HG02678 (cell line): ENCODE measurements at regions not wholly inside any gene's neighbourhood (a gene's known extent, or its start where the extent isn't known, plus 50 kb on each side); places are given as distances from the start of the nearest gene placed in this dataset.

ENCODE experiments used
- ATAC-seq: cut with Tn5 transposase; IDR thresholded peaks from one replicate; pipeline ENCODE4 v1.9.1; 2021; ENCODE audit warnings: mild to moderate bottlenecking, moderate library complexity; ENCODE audit not compliant: unreplicated experiment

- ATAC-seq = no peak
Measured at GRCh38 chr5:165906871-165907270, 2384.6 kb upstream of the WWC1 start.

GRCh38 chr5:165913059-165913458 is 2378.4 kb upstream of the WWC1 start:
- ATAC-seq = no peak

GRCh38 chr5:165914456-165914855 is 2377.0 kb upstream of the WWC1 start:
- ATAC-seq = no peak

DNA sequence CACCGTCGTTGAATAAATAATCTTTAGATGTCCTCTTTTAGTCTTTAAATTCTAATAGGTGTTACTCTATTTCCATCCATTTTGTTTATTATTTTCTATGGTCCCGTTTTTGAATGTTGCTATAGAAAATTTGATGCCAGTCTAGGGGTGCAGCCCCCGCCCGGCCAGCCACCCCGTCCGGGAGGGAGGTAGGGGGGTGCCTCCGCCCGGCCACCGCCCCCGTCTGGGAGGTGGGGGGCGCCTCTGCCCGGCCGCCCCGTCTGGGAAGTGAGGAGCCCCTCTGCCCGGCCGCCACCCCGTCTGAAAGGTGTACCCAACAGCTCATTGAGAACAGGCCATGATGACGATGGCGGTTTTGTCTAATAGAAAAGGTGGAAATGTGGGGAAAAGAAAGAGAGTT is 2372.2 kb upstream of the WWC1 start:
- ATAC-seq = no peak

- ATAC-seq = no peak
Measured at GRCh38 chr5:165920655-165921054, 2370.8 kb upstream of the WWC1 start.

- ATAC-seq = no peak
Measured at GRCh38 chr5:165928971-165929370, 2362.5 kb upstream of the WWC1 start.

DNA sequence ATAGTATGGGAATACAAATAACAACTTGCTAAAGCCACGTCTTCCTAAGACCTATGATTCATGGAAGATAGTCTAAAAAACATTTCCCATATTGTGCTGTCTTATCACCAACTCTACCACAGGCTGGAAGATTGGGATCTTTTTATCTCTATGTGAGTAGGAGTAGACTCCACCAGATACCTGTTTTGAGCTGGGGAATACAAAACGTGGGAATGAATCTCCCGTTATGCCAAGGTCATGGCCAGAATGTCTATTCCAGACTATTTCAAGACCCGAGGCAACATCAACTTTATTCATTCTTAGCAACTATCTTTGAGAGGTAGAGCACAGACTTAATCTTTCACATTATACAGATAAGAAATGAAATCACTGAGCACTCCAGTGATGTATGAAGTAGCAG is 2350.9 kb upstream of the WWC1 start:
- no peak for ATAC-seq

- ATAC-seq = no peak
Measured at GRCh38 chr5:165956854-165957253, 2334.6 kb upstream of the WWC1 start.

DNA sequence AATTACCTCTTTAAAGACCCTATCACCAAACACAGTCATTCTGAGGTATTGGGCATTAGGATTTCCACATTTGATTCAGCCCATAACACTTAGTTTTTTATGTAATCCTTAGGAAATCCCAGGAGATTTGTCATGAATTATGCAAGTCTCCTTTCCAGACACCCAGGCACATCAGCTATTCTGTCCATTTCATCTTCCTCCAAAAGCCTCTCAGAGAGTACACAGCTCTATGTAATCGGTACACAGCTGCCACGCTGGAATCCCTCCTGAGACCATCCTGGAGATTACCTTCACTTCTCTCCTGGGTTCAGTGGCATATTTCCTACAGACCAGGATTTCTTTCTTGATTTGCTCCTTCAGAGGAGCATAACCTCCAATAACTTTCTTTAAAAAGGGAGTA is 2309.8 kb upstream of the WWC1 start:
- no peak for ATAC-seq

DNA sequence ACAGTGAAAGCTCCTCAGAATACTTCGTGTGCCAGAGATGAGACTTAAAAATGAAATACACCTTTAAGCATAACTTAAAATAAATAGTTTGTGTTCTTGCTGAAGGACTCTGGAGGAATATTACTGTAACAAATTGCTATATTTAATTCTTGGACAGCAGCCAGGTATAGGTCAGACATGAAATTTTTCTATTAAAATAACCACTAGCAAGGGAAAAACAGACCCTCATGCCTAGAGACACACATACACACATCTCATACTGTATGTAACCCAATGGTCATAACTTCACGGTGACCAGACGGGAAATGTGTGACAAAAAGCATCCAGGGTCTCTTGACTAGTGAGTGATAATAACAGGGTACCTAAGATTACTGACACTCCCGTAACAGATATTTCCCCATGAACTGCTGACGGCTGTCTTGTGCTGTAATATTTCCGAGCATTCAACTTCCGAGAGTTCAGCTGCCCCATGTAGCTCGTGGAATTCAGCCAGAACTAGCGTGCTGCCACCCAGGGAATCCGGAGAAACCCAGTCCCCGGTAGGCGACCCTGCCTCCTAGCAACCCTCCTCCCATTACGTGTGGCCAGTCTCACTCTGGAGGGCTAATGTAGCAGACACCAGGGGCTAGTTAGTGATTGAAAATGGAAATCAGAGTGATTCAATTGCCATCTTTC is 2295.1 kb upstream of the WWC1 start:
- ATAC-seq = no peak

DNA sequence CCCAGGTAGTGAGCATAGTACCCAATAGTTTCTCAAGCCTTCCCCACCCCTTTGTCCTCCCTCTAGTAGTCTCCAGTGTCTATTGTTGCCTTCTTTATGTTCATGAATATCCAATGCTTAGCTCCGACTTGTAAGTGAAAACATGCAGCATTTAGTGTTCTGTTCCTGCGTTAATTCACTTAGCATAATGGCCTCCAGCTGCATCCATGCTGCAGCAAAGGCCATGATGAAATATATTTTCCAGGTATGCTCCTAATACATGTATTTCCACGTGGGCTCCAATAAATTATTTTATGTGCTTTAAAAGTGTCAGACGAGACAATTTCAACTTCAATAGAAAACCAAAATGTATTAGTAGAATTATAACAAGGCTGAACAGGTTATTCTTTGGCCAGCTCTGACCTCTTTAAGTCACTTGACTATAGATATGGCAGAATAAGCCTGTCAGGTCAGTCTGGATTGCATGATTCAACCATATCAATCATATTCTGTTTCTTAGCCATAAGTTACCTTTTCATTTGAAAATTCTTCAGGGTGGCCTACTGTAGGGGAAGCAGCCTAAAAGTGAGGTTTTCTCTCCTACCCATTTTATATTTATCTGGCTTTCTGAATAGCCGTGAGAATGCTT is 2291.6 kb upstream of the WWC1 start:
- no peak for ATAC-seq

DNA sequence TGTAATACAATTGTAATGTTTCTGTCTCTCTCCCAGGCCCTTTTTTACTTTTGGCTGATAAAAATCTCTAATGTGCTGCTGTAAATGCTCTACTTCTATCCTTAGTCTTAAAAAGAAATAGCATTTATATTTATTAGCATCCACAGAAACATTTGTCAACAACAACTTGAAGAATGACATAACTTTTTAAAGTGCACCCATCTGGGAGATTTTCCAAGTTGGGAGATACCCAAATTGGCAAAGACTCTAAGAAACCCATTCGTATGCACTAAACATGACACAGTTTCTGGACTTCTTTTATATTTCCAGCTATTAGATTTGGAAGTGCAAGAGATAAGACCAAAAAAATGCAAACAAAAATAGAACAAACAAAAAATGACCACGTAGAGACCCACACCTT is 2287.4 kb upstream of the WWC1 start:
- no peak for ATAC-seq

- no peak for ATAC-seq
Measured at GRCh38 chr5:166013415-166013814, 2278.0 kb upstream of the WWC1 start.

- ATAC-seq = no peak
Measured at GRCh38 chr5:166014256-166014655, 2277.2 kb upstream of the WWC1 start.

DNA sequence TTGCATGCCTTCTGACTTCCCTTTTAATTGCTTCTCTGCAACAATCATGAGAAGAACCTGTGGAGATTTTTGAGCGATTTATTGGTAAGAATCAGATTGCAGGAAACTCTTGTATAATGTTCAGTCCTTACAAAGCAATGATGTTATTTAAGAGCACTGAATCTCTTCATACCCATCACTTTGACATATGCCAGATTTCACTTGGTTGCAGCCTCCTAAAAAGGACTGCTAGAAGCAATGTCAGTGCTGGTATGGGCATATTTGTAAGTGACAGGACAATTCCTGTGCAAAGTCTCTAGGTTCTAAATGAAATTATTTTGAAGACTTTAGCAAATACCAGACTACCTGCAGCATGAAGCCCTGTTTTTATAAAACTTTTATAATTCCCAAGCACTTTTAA is 2272.7 kb upstream of the WWC1 start:
- no peak for ATAC-seq

DNA sequence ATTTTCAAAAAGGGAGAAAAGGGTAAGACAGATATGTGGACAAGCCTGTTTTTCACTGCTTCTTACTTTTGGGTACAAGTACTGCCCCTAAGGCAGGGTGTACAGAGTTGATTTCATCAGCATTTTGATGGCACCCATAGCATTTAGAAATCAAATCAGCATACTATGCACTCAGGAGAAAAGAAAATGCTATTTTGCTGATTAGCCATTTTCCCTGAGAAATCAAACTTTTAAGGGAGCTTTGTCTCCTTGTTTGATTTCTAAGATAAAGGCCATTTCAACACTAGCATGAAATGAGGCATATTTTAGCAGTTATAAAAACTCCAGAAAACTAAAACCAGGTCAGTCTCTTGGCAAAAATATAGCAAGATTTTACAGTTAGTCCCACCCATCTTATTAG is 2269.4 kb upstream of the WWC1 start:
- no peak for ATAC-seq

DNA sequence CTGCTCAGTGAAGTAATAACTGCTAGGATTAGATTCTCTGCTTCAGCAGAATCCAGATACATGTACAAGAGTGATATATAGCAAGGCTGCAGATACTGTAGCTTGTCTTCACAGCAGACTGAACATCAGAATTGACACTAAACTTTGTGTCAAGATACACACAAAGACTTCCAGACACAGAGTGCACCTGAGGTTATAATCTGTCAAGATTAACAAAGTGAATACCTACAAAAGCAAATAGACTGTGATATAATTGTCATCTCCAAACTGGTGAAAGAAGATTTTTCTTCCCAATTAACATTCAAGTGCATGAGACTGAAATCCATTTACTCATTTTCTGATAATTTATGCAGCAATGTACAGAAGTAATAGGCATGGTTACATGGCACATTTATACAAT is 2266.5 kb upstream of the WWC1 start:
- ATAC-seq = no peak

GRCh38 chr5:166027582-166027981 is 2263.9 kb upstream of the WWC1 start:
- no peak for ATAC-seq

- ATAC-seq = no peak
Measured at GRCh38 chr5:166031926-166032325, 2259.5 kb upstream of the WWC1 start.

- no peak for ATAC-seq
Measured at GRCh38 chr5:166032601-166033000, 2258.8 kb upstream of the WWC1 start.

DNA sequence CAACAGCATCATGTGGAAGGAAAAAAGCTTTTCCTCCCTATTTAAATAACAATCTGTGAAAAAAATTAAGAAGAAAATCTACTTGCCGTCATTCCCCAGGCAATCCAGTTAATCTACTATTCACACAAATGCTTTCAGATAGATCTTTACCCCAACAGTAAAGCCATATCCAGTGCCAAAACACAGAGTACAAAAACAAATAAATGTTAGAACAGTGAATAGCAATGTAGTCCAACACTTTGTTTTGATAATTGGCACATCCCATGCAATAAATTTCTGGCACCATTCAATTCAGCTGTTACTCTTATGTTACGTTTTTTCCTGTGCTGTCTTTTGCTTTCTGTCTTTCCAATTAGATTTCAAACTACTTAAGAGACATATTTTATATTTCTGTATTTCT is 2245.5 kb upstream of the WWC1 start:
- ATAC-seq = no peak

DNA sequence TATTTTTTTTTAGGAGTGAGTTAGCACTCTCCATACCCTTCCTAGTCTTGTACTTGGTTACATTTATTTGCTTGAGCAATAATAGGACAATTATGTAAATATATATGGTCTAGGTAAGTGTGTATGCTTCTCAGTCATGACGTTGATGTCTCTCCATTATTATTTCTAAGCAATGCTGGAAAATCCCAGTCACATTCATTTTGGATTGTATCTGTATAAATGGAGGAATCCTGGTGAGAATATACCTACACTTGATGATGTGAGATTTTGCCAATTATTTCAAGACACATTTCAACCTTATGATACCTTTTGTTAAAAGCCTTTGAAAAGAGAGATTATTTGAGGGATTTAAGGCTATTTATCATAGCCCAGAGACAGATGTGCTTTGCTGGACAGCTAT is 2244.5 kb upstream of the WWC1 start:
- ATAC-seq = no peak

DNA sequence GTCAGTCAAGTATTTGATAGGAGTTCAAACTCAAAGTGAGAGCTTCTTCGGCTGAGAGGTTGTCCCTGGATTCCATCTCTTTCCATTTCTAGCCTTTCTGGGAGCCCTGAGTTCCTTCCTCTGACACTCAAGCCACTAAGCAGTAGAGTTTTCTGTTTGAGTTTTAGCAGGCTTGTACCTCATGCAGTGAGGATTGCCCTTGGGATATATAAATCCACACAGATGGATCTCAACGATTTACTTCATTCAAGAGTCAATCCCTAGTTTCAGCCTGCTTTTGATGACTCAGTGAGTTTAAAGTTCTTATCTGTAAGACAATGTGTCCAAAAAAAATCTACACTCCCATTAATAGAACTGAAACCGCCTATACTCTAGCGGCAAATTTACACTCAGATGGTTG is 2240.9 kb upstream of the WWC1 start:
- no peak for ATAC-seq
